Mucosa of gallbladder (tissue), 1 donor: ENCODE measurements at regions not wholly inside any gene's neighbourhood (a gene's known extent, or its start where the extent isn't known, plus 50 kb on each side); places are given as distances from the start of the nearest gene placed in this dataset.
"Not testable (repeated sequence)": the region's sequence is repeated elsewhere in the genome, so short reads cannot be mapped to it uniquely, and the experiment has no call there.

ENCODE experiments used
- DNase-seq: peaks from one replicate; pipeline ENCODE4 v3.0.0-alpha.2; 2020; ENCODE audit warnings: low spot score
- donor health status: DM: no; HTN: no; CAD: no.

DNA sequence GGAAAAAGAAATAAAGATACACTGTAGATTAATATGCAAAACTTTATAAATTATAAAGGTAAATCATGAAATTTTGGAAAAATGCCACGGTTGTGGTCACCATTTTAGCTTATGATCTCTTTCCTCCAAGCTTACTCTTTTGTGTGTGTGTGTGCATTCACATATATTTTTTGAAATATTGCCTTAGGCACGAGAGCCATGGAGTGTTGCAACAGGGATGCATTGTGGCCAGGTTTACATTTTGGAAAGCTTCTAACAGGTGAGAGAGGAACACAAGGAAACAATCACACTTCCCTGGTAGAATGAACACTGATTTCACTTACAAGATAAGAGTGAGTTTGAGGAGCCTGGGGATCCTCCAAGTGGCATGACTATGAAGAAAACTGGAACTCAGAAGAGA, 214.5 kb upstream of the TENT5A start:
- DNase-seq = no peak

DNA sequence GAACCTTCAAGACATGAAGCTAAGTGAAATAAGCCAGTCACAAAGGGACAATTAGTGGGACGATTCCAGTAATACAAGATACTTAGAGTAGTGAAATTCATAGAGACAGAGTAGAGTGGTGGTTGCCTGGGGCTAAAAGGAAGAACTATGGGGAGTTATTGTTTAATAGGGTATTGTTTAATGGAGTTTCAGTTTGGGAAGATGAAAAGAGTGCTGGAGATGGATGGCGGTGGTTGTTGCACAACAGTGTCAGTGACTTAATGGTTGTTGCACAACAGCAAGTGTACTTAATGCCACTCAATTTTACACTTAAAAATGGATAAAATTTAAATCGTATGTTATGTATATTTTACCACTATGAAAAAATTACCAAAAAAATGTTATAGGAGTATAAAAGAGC, 209.7 kb upstream of the TENT5A start:
- DNase-seq = no peak

DNA sequence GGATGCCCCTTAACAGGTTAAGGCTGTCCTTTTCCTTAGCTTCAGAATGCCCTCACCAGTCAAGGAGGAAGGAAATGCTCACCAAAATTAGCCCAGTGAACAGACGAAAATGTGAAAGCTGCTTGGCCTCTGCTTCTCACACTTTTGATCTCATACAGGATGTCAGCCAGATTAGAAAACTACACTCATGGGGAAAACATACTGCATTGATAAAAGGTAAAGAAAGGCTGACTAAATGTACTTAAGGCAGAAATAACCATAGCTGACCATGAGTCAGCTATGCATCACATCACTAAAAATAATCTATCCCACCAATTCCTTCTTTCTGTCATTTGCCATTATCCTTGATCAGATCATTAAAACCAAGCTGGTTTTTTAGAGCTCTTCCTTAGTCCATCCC, 198.4 kb upstream of the TENT5A start:
- DNase-seq = no peak

DNA sequence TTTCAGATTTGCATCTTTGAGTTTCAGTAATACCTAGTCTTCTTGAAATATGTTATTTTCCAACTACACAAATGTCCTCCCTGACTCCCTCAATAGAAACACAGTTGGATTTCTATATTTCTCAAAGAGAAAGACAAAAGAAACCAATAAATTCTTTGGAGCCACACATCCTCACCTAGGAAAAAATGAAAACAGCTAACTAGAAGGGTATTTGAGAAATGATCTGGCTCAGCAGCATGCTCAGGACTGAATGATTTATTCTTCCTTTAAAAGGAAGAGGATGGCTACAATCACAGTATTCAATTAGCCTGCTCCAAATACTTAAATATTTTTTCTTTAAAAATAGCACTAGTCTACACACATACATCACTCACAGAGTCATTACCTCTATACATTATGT, 196.4 kb upstream of the TENT5A start:
- DNase-seq = no peak

DNA sequence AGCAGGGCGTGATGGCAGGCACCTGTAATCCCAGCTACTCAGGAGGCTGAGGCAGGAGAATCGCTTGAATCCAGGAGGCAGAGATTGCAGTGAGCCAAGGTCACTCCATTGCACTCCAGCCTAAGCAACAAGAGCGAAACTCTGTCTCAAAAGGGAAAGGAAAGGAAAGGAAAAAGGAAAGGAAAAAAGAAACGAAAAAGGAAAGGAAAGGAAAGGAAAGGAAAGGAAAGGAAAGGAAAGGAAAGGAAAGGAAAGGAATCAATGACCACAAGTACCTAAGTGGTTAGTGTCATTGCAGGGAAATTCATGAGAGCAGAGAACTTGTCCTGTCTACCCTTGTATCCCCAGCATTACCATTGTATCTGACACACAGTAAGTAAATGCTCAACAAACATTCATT, 195.7 kb upstream of the TENT5A start:
- not testable (repeated sequence) for DNase-seq

DNA sequence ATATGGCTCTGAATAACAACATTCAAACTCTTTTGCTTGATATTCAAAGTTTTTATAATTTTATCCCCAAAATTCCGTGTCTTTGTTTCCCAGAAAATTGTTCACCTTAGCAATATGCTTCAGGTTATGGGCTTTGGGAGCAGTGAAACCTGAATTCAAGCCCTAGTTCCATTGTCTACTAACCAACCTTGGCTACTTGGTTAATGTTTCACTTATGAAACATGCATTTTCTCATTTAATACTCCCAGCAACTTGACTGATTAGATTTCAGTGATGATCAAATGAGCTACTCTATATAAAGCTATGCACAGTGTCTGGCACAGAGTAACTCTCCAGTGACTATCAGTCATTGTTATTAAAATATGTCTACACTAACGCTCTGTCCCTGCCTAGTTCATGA, 192.2 kb upstream of the TENT5A start:
- no peak for DNase-seq

DNA sequence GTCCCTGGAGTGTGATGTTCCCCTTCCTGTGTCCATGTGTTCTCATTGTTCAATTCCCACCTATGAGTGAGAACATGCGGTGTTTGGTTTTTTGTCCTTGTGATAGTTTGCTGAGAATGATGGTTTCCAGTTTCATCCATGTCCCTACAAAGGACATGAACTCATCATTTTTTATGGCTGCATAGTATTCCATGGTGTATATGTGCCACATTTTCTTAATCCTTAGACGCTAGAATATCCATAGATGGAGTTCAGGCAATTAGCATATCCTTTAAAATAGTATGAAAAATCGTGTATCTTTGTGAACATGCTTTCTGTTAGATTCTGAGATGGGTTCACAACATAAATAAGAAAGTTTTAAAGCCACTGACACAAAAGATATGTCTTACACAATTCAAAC, 190.4 kb upstream of the TENT5A start:
- not testable (repeated sequence) for DNase-seq

DNA sequence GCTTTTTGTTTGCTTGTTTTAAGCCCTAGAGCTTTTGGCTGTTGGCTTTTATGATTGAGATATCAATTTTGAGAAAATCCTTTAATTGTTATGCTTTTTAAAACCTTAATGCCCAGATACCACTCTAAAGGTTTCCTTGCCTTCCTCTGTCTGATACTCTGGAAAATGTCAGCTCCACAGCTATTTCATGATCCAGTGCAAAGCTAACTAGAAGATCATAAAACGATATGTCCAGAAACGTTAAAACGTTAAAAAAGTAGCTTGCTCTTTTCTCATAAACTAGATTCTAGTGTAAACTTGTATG, 189.5 kb upstream of the TENT5A start:
- DNase-seq = no peak

DNA sequence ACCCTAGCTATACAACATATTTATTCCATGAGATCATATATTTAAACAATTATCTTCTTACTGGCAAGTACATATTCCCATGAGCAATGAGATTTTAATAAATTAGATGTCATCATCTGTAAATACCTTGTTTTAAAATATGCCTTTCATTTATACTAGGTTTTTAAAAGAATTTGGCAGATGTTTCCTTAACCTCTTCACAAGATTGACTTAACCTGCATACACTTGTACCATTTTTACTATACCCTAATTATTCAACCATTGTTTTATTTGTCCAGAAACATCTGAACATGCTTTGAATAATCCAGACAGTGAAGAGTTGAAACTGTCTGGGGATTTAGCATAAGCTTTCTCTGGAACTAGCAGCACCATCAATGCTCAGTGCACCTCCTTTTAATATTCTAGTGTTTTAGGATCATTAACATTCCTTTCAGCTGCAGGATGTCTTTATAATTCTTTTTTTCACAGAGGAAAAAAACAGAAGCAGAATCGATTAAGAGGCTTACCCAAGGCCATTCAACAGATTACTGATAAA, 188.0 kb upstream of the TENT5A start:
- no peak for DNase-seq

DNA sequence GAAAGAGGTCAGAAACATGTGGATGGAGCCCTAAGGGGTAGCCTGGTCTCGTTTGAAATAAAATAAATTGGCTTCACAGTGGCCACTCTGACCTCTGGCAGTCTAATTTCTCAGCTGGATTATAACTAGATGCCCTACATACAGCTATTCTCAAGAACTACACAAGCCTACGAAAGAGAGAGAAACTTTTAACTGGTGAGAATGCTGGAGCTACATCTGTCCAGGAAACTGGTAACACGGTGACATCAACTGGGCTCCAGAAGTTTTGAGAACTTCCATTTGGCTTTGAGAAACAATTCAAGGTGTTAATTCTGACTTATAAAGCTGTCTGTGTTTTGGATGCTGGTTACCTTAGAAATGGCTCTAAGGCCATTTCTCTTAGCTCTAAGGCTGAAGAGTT, 187.3 kb upstream of the TENT5A start:
- no peak for DNase-seq

DNA sequence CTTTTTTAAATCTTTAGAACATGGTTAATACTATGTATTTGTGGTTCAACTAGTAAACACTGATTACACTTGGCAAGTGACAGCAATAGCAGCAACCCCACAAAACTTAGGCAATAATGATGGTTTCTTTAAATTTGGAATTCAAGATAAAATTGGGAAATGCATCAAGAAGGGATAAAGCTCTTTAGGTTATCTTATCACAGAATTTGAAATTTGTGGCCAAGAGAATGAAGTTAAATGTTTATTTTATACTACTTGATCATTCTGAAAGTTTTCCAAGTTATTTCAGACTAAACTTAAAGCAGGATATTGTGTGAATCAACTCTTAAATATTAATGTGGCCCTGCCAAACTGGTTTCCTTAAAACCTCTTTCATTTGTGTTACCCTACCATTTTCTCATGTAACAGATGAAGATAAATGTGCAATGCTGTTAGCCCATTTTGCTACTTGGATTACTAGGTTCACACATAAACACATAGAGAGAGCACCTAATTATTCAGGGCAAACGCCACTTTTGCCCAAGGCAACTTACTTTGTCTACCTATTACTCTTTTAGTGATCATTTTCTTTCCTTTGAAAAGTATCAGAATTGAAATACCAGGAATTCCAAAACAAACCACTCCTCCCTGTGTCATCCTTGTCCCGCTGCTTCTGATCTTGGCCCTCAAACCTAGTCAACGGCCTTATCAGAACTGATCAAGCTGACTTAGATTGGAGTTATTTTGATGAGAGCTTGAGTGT, 186.7 kb upstream of the TENT5A start:
- DNase-seq = no peak

DNA sequence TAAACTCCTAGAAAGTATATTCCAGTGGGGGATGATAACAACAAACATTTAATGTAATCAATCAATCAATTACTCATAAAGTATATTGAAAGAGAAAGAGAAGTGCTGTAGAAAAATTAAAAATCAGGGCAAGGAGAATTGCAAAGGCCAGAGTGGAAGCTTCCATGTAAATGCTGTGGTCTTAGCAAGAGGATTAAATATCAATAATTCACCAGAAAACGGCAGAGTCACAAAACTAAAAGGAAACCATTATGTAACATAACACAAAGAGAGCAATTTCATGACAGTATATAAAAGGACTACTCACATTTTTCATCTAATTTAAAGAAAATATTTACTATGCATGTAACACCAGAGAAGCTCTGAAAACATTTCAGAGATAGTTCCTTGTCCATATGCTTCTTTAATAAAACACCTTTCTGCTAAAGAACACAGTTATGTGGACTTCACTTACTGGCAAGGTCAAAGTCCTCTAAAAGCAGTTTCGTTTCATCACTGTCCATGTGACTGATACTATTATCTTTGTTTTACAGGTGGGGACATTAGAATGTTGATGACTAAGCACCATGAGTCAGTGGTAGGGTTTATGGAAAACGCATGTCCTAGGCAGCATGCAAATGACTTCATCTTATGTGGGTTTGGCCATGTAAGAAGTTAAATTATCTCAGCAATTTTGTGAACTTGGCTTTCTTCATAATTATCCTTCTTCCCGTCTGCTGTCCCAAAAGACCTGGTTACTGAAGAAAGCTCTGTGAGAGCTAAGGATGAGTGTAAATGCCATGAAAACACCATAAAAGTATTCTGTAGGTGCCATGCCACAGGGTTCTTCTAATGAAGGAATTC, 185.8 kb upstream of the TENT5A start:
- peak; percentile 67 for DNase-seq

DNA sequence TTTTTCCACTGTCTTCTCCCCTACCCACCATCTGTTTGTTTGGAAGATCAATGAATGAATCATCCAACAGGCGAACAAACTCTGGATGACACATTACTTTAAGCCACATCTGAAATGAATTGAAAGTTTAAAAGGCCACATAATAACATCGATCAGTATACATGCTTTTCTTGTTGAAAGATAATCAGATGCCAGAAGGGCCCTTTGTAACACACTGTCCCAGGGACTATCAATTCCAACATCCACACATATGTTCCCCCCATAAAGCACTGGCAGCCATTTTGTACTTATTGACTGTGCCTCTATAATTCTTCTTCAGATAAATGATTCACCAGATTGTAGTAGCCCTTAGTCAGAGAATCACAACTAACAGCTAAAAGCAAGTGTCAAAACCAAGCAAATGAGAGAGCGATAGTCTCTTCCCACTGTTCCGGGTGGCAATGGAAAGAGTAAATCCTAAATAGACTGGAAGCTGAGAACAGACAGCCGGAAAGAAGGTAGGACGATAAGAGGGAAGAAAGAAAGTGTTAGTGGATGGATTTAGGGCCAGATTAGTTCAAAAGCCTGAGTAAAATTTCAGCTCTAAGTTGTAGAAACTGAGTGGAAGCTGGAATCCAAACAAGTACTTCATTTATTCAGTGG, 184.9 kb upstream of the TENT5A start:
- DNase-seq = peak; percentile 27

DNA sequence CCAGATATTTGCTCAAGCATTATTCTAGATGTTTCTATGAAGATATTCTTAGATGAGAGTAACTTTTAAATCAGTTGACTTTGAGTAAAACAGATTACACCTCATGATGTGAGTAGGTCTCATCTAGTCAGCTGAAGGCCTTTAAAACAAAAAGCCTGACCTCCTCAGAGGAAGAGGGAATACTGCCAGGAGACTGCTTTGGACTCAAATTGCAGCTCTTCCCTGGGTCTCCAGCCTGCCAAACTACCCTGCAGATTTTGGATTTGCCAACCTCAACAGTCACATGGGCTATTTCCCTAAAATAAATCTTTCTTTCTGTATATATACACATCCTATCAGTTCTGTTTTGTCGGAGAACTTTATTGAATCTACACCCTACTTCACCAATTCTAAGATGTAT, 182.5 kb upstream of the TENT5A start:
- DNase-seq = no peak

DNA sequence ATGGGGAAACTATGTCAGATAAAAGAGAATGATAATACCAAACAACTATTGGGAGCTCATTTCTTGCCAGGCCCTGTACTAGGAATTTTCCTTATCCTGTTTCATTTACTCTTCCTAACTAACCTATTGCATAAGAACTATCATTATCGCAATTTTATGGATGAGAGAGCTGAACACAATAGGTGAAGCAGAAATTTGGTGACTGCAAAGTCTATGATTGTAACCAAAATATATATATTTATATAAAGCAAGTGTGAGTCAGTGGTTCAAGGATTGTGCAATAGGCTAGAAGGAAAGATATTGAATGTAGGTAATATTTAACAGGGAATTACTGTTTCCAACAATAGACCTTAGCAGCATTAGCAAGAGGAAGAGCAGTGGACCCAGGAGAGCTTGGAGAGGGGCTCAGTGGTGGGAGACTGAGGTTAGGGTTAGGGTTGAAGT, 181.1 kb upstream of the TENT5A start:
- DNase-seq = no peak

DNA sequence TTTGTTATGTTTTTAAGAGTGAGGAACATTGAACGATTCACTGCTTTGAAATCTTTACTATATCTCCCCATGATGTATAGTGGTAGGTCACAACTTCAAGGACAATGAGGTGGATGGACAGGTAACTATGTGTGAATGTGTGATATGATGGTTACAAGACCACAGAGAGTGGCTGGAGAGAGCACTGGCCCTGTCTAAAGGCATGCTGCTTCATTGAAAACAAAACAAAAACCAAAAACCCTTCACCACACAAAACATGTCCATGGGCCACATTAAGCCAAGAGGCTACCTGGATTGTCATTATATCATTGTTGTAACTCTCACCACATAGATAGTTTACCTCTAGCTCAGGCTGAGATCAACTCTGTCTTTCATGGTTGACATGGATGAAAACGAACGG, 180.6 kb upstream of the TENT5A start:
- no peak for DNase-seq

DNA sequence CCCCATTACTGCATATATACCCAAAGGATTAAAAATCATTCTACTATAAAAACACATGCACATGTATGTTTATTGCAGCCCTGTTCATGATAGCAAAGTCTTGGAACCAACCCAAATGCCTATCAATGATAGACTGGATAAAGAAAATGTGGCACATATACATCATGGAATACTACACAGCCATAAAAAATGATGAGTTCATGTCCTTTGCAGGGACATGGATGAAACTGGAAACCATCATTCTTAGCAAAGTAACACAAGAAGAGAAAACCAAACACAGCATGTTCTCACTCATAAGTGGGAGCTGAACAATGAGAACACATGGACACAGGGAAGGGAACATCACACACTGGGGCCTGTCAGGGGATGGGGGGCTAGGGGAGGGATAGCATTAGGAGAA, 180.0 kb upstream of the TENT5A start:
- not testable (repeated sequence) for DNase-seq

DNA sequence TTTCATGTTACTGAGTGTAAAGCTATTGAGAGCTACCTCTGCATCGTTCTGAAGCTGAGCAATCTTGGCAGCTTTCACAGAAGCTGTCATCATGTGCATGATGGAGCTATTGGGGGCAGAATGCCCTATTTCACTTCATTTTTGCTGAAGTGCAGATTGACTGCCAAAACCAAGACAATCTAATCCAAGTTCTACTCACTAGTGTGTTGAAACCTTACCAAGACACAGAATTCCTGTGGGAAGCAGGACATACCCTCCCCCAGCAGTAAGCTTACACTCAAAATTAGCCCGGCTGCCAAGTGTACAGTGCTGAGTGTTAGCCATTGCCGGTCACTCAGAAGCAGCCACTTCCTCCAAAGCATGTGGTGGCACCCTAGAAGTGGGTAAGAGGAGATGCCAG, 177.3 kb upstream of the TENT5A start:
- DNase-seq = no peak

DNA sequence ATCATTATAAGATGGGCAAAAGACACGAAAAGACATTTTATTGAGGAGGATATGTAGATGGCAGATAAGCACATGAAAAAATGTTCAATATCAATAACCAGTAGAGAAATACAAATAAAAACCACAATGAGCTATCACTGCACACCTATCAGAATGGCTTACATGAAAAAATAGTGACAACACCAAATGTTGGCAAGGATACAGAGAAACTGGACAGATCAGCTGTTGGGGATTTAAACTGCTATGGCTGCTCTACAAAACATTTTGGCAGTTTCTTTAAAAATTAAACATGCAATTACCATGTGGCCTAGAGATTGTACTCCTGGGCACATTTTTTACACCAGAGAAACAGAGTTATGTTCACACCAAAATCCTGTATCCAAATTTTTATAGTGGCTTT, 172.7 kb upstream of the TENT5A start:
- no peak for DNase-seq

DNA sequence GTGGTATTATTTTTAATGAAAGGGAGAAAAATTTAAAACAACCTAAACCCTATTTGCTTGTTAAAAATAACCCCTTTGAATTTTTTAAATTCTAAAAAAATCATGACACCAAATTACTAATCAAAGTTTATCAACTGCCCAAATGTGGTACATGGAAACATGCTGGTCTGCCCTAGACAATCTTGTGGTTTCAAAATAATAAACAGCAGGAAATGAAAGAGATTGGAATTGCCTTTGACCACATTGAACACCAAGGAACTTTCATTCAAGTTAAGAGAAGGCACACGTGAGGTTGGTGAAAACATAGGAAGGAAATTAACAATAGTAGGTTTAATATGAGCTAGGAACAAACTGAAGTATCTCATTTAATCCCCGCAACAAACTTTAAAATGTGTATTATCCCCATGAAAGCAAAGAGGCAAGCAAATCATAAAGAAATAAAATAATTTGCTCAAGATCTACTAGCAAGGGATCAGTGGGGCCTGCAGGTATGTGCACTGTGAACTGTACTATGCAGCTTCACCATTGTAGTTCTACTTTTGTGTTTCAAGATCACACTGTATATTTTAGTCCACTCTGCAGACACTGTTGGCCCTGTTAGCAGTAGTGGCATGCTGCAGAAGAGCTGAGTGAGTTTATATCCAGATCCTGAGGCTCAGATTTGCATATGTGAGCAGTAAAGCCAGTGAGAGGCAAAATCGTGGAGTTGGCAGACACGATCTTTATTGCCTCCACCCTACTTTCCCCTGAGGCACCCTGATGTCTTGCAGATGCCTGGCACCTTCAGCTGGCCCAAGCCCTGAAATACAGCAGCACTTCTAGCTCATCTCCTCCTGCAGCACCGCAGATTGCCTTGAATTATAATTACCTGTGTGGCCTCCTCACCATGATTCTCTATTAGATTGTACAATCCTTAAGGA, 157.8 kb upstream of the TENT5A start:
- DNase-seq = no peak

DNA sequence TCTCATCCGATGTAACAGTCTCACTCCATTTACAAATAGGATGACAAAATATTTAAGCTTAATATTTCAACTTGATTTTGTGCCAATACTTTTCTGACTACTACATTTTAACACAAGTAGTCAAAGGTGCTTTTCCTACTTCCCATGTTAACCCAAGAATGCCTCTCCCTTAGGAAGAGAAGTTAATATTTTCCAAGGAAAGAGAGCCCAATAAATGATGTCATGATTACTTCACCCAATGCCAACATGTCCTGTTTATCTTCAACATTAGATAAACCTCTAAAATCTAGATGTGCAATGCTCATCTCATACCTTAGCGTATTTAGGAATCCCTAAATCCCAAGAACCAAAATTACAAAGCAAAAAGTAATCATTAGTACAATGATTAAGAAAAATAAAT, 156.7 kb upstream of the TENT5A start:
- DNase-seq = no peak
